GM12878 (cell line): ENCODE measurements at regions not wholly inside any gene's neighbourhood (a gene's known extent, or its start where the extent isn't known, plus 50 kb on each side); places are given as distances from the start of the nearest gene placed in this dataset.

ENCODE experiments used
- ATAC-seq: fragments of 200-7000 bp; cut with Tn5 transposase; 3 replicates; pipeline ENCODE4 v1.9.1; 2020; ENCODE audit warnings: mild to moderate bottlenecking, moderate library complexity
- BruUV-seq: library from RNA; stranded (reverse); fragments of 400-500 nt; replicated peaks from 2 replicates; lab custom pipeline; 2021; lab: Mats Ljungman, UMichigan
- CTCF ChIA-PET: fragments of 300-600 bp; sonication (Branson Sonifier 250); formaldehyde crosslinking; extraction: SDS; loops from one replicate; lab custom pipeline; 2021; ENCODE audit warnings: inconsistent platforms; lab: Yijun Ruan, JAX
- POLR2A ChIA-PET: fragments of 350-600 bp; formaldehyde crosslinking; extraction: SDS; loops from one replicate; lab custom pipeline; 2021; ENCODE audit warnings: inconsistent platforms; lab: Charles Lee
- RAD21 ChIA-PET: fragments of 300-600 bp; sonication (Branson Sonifier 250); formaldehyde crosslinking; loops from one replicate; lab custom pipeline; 2023; ENCODE audit warnings: antibody characterized with exemption; ENCODE audit not compliant: unreplicated experiment; lab: Charles Lee
- SMC1A ChIA-PET: fragments of 300-600 bp; sonication (Branson Sonifier 250); formaldehyde crosslinking; loops from one replicate; lab custom pipeline; 2023; ENCODE audit not compliant: unreplicated experiment, uncharacterized antibody; lab: Charles Lee
- DNase-seq: peaks from one replicate; pipeline ENCODE4 v3.0.0-alpha.2; 2011; ENCODE audit warnings: low read depth, low spot score
- FAIRE-seq: peaks from 3 replicates; lab custom pipeline; 2011; peaks lifted over from hg19 to GRCh38; lab: Jason Lieb, UNC
- H2AFZ ChIP-seq: 2 replicates; pipeline ENCODE4 v1.6.0; 2011; ENCODE audit warnings: low read depth, low read length, control low read depth; ENCODE audit not compliant: control insufficient read depth
- H3K27ac ChIP-seq: 2 replicates; pipeline ENCODE4 v1.5.1; 2011; ENCODE audit warnings: control low read depth; ENCODE audit not compliant: control insufficient read depth, insufficient read depth
- H3K27me3 ChIP-seq, 2 experiments: replicated peaks in 1 of 2; 2 replicates each; pipeline versions ENCODE4 v1.6.0 to v1.6.1; 2011; ENCODE audit warnings: low read length in 1 of 2; ENCODE audit not compliant: control insufficient read depth in 2 of 2, insufficient read depth in 2 of 2
- H3K36me3 ChIP-seq, 2 experiments: 2 replicates each; pipeline ENCODE4 v1.5.1; 2011; ENCODE audit warnings: low read length in 1 of 2; ENCODE audit not compliant: control insufficient read depth in 2 of 2, insufficient read depth in 2 of 2
- H3K4me1 ChIP-seq: 2 replicates; pipeline ENCODE4 v1.6.1; 2011; ENCODE audit warnings: mild to moderate bottlenecking, low read length, moderate library complexity, mixed read lengths; ENCODE audit not compliant: control insufficient read depth, insufficient read depth
- H3K4me2 ChIP-seq: 2 replicates; pipeline ENCODE4 v1.6.0; 2011; ENCODE audit warnings: control low read depth; ENCODE audit not compliant: control insufficient read depth, insufficient read depth
- H3K4me3 ChIP-seq: fragments of 200-600 bp; sonication (generic); 2 replicates; pipeline ENCODE4 v1.5.1; 2016
- H3K79me2 ChIP-seq: 2 replicates; pipeline ENCODE4 v1.6.0; 2011; ENCODE audit warnings: low read length; ENCODE audit not compliant: control insufficient read depth, insufficient read depth
- H3K9ac ChIP-seq: 2 replicates; pipeline ENCODE4 v1.8.0; 2011; ENCODE audit warnings: low read length, control low read depth, mixed read lengths; ENCODE audit not compliant: control insufficient read depth, insufficient read depth
- H3K9me3 ChIP-seq: replicated peaks from 3 replicates; pipeline ENCODE4 v1.5.1; 2011; ENCODE audit warnings: mild to moderate bottlenecking, low read length; ENCODE audit not compliant: control insufficient read depth, insufficient read depth
- H4K20me1 ChIP-seq: 2 replicates; pipeline ENCODE4 v1.6.0; 2011; ENCODE audit not compliant: control insufficient read depth, insufficient read depth
- CBX3 ChIP-seq: fragments of 200-600 bp; sonication (generic); IDR thresholded peaks from 2 replicates; pipeline ENCODE4 v1.6.1; 2016; ENCODE audit warnings: low read depth, borderline replicate concordance
- CREM ChIP-seq: IDR thresholded peaks from 2 replicates; pipeline ENCODE4 v1.6.1; 2014; ENCODE audit warnings: antibody characterized with exemption, low read depth
- JUND ChIP-seq: IDR thresholded peaks from 2 replicates; pipeline ENCODE4 v1.6.1; 2012; ENCODE audit warnings: low read depth, mild to moderate bottlenecking, low read length, improper control_type of control experiment, moderate library complexity
- MXI1 ChIP-seq: fragments of 150-350 bp; IDR thresholded peaks from 2 replicates; pipeline ENCODE4 v1.6.1; 2011; ENCODE audit warnings: low read depth, mild to moderate bottlenecking, inconsistent platforms, low read length, improper control_type of control experiment
- MYB ChIP-seq: fragments of 150-350 bp; IDR thresholded peaks from 2 replicates; pipeline ENCODE4 v1.6.1; 2014; ENCODE audit warnings: mild to moderate bottlenecking, low read depth, low read length, borderline replicate concordance
- POLR2AphosphoS5 ChIP-seq: IDR thresholded peaks from 2 replicates; pipeline ENCODE4 v1.6.1; 2011; ENCODE audit warnings: mild to moderate bottlenecking, low read length, inconsistent platforms
- SPI1 ChIP-seq: IDR thresholded peaks from 2 replicates; pipeline ENCODE4 v1.6.1; 2011; ENCODE audit warnings: low read depth, mild to moderate bottlenecking, low read length, moderate library complexity, borderline replicate concordance; ENCODE audit not compliant: insufficient read depth
- TBL1XR1 ChIP-seq: IDR thresholded peaks from 2 replicates; pipeline ENCODE4 v1.6.1; 2012; ENCODE audit warnings: low read depth, low read length, improper control_type of control experiment
- TCF3 ChIP-seq: IDR thresholded peaks from 2 replicates; pipeline ENCODE4 v1.6.1; 2012; ENCODE audit warnings: low read depth, mild to moderate bottlenecking, low read length, borderline replicate concordance; ENCODE audit not compliant: insufficient read depth
- ZNF274 ChIP-seq: IDR thresholded peaks from one replicate; pipeline ENCODE4 v1.8.0; 2011; ENCODE audit not compliant: insufficient read length, insufficient read depth
- ZSCAN29 ChIP-seq: fragments of 450-650 bp; IDR thresholded peaks from 2 replicates; pipeline ENCODE4 v1.6.1; 2017; ENCODE audit warnings: mild to moderate bottlenecking, moderate library complexity
- in situ Hi-C: fragments of 300-500 bp; cut with MboI; formaldehyde crosslinking; loops from 9 replicates; pipeline ENCODE4 v1.14.3; 2018; ENCODE audit warnings: mixed read lengths
- intact Hi-C: fragments of 100-400 bp; cut with micrococcal nuclease; formaldehyde crosslinking; loops from one replicate; pipeline ENCODE4 v1.14.2; 2022; ENCODE audit not compliant: unreplicated experiment
- TF ChIP-seq, protein P1 (sequence below): fragments of 450-650 bp; IDR thresholded peaks from 2 replicates; pipeline ENCODE4 v1.6.1; 2016; ENCODE audit warnings: mild to moderate bottlenecking

DNA sequence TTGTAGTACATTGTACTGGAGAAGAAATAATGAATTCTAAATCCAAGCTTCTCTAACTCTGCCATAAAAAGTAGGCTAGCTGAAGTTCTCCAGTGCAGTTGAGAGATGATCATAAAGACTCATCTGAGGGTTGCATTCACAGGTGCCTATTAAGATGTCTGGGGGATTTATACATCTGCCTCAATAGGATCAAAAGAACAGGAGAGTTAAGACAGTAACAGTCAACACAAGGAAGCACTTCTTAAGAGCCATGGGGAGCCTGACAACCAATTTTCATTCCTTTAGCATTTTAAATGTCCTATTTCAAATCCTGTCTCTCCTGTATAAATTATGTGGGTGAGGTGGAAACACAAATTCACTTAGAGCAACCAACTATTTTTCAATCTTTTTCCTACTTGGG is 432.4 kb upstream of the NWD2 start:
- H3K9me3 ChIP-seq: no peaks in the 10 kb centered on the region
- H3K9ac ChIP-seq: no peak overlapping the region
- H4K20me1 ChIP-seq: no peaks in the 10 kb centered on the region
- no peak for ATAC-seq
- H3K4me1 ChIP-seq: no peaks in the 10 kb centered on the region
- no peaks in the 10 kb centered on the region for H3K27me3 ChIP-seq
- no peak for FAIRE-seq
- no peak overlapping the region for H3K27ac ChIP-seq
- H3K79me2 ChIP-seq: no peaks in the 10 kb centered on the region
- H3K4me2 ChIP-seq: no peak overlapping the region
- no peak overlapping the region for H2AFZ ChIP-seq
- TF ChIP-seq JUND: no peak
- TF ChIP-seq TCF3: no peak
- TF ChIP-seq MYB: no peak
- TF ChIP-seq ZSCAN29: no peak
- TF ChIP-seq ZNF274: no peak
- no peak for TF ChIP-seq POLR2AphosphoS5
- no peak for TF ChIP-seq MXI1
- TF ChIP-seq TBL1XR1: no peak
- TF ChIP-seq SPI1: no peak
- TF ChIP-seq CREM: no peak
- no peak for TF ChIP-seq CBX3
- TF ChIP-seq, protein P1, sequence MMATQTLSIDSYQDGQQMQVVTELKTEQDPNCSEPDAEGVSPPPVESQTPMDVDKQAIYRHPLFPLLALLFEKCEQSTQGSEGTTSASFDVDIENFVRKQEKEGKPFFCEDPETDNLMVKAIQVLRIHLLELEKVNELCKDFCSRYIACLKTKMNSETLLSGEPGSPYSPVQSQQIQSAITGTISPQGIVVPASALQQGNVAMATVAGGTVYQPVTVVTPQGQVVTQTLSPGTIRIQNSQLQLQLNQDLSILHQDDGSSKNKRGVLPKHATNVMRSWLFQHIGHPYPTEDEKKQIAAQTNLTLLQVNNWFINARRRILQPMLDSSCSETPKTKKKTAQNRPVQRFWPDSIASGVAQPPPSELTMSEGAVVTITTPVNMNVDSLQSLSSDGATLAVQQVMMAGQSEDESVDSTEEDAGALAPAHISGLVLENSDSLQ: no peak
- in situ Hi-C loops (no loop called here), intact Hi-C loops (no loop called here)
- ChIA-PET POLR2A (no interaction called here), RAD21 (no interaction called here), SMC1A (no interaction called here), CTCF (no interaction called here)
- DNase-seq: no peak
- BruUV-seq: no TSS peak
- H3K4me3 ChIP-seq: no peak overlapping the region
- H3K36me3 ChIP-seq: no peaks in the 10 kb centered on the region
